Brain pericyte (primary cell): ENCODE measurements at regions not wholly inside any gene's neighbourhood (a gene's known extent, or its start where the extent isn't known, plus 50 kb on each side); places are given as distances from the start of the nearest gene placed in this dataset.

ENCODE experiments used
- DNase-seq: peaks from one replicate; pipeline ENCODE4 v3.0.0-alpha.2; 2012; ENCODE audit warnings: low read depth, low spot score

DNA sequence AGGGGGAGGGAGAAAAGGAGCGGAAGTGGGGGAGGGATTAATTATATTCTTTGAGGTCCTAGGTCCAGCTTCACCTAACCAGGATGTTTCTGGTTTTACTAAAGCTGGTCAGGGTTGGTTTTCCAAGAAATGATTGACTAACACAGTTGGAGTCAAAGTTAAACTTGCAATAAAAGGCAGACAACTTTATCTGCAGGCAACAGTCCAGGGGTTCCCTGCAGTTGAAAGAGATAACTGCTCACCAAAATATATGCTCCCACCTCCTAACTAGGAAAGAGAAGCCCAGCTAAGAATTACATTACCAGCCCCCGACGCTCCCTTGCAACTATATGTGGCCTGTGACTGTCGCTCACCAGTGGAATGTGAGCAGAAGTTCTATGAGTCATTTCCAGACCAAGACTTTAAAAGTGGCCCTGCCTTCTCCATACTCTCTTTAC lies 140.0 kb upstream of the PKDCC start:
- no peak for DNase-seq

DNA sequence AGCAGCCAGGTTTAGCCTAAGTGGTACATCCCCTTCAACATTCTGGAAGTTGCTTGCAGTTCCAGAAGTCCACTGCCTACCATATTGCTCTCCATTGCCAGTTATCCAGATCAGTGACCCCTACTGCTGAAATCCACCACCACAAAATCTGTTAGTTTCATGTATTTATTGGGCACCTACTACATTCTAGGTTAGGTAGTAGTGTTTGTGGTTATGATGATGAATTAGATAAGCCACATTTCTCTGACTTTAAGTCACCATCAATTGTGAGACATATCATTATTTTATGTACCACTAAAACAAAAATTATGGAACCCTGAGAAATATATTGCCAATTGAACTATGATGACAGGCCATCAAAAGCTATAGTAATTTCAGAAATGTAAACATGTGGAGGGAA lies 139.5 kb upstream of the PKDCC start:
- no peak for DNase-seq

DNA sequence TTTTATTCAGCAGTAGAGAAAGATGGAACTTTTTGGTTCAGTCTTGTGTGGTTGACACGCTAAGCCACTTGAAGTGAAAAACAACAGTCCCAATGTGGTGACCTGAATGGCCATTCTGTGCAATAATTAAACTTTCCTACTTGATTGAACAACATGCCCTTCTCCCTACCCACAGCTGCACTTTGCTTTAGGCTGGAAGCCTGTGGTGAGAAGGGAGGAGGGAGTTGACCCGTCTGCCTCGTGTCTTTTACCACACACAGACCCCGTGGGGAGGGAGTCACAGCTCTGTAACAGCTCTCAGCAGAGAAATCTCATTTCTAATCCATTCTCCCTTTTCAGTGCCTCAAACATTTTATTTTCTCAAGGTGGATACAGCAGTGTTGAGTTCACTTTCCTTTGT lies 138.2 kb upstream of the PKDCC start:
- DNase-seq = no peak

DNA sequence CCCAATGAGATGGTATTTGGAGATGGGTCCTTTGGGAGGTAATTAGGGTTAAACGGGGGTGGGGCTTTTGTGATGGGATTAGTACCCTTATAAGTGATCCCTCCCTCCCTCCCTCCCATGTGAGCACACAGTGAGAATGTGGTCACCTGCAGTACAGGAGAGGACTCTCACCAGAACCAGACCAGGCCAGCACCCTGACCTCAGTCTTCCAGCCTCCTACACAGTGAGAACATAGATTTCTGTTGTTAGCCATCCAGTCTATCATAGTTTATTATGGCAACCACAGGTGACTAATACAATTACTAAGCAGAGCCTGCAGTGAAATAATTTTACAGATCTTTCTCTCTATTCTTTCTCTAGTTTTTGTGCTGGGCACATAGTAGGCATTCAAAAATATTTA lies 137.7 kb upstream of the PKDCC start:
- no peak for DNase-seq

DNA sequence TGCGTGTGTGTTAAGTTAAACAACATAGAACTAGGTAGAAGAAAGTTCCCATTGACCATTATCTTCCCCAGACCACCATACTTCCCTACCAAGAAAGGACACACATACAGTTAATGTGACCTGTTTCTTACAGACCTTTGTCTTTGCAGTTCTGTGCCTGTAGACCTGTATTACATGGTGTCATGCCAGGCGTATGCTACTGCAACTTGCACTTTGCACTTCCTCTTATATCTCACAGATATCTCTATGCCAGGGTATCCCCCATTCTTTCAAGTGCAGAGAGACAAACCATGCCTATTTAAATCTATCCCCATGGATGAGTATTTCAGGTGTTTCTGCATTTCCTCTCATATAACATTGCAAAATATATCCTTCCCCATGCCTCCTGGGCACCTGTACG lies 136.8 kb upstream of the PKDCC start:
- DNase-seq = no peak

DNA sequence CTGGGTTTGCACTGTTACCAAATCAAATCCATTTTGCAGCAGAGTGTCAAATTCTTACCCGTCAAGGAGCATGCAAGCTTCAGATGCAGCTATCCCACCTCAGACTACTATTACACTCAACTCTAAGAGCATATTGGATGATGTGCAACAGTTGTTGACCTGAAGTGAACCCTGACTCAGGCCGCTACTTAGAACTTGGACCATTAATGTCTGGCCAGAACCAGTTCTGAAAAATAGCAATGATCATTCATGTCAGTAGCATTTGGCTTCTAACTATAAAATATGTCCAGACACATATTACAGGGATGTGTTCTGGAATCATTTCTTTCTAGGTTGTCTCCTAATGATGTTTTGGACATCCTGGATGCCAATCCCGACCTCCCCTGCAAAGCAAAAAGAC lies 135.5 kb upstream of the PKDCC start:
- DNase-seq = no peak

DNA sequence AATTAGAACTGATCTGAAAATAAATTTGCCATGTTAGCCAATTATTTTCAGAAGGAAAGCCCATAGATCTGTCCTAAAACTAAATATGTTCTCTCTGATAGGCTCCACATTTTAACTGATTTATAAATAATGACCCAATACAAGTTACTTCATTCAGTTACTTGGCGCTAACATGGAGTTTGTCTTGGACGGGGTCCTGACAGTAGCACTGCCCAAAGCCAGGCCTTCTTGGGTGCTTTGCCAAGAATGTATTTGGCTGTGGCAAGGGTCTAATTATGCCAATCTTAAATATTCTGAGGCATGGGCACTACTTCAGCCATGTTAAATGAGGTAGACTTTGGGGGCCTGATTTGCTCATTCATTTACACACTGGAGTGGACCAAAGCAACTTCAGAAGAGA lies 135.0 kb upstream of the PKDCC start:
- DNase-seq = no peak

DNA sequence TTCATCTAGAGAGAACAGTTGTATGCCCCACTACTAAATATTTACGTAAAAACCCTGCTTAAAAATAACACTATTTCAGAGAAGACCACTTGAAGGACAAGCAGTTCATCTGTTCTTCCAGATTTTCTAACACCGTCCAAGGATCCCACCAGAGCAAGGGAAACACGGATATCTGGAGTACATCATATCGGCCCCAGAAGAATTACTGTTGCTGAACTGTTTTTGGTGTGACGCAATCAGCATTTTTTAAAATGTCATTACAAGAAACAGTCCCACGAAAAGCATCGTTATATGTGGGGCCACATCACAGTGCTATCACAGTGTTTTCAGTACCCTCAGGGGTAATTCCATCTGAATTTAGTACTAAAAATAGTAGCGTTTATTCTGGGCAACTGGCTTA lies 134.5 kb upstream of the PKDCC start:
- no peak for DNase-seq

DNA sequence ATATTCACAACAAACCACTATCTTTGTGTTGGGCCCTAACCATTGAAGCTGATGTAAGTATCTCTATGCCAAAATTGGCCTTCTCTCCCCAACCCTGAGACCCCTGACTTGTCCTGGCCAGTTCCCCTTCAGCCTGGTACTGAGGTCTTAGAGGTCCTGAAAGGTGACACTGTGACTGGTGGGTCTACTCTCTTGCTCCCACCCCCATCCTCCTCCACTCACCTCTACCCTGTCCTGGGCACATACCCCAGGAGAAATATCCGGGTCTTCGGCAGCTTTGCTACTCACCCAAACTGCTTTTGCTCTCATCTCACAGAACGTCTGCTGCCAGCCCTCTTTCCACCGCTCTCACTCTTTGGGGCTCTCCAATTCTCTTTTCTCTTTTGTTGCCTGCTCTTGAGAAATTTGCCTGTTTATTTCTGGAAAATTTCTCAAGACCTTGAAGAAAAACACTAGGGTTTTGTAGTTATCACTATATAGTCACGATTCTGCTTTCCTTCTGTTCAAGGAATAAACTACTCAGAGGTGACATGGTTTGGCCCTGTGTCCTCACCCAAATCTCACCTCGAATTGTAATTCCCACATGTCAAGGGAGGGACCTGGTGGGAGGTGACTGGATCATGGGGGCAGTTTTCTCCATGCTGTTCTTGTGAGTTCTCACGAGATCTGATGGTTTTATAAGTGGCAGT lies 133.8 kb upstream of the PKDCC start:
- no peak for DNase-seq

DNA sequence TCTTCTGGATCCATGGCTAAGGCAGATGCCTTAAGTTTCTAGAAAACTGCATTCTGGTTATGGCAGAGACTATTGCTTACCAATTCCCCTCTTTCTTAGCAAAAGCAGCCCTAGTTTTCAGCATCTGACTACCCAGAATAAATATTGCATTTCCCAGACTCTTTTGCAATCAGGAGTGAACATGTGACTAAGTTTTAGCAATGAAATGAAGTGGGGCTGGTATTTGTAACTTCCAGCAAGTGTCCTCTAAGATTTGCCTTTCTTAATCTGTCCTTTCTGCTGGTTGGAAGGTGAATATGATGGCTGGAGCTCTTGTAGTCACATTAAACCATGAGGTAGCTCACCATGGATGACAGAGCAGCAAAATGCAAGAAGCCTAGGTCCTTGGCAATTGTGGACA lies 132.9 kb upstream of the PKDCC start:
- no peak for DNase-seq

DNA sequence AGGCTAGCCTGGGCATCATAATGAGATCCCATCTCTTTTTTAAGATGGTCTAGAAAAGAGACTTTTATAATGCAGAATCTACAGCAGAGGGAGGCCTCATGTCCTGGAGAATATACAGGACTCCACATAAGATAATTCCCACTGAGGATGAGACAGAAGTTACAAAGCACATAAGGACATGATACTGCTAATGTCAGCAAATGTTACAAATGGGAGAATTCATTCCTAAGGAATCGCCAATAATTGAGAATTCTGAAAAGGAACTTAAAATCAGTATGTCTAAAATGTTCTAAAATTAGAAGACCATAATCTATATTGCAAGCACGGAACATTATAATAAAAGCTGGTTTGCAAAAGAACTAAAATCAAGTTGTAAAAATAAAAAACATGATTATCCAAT lies 131.6 kb upstream of the PKDCC start:
- no peak for DNase-seq

DNA sequence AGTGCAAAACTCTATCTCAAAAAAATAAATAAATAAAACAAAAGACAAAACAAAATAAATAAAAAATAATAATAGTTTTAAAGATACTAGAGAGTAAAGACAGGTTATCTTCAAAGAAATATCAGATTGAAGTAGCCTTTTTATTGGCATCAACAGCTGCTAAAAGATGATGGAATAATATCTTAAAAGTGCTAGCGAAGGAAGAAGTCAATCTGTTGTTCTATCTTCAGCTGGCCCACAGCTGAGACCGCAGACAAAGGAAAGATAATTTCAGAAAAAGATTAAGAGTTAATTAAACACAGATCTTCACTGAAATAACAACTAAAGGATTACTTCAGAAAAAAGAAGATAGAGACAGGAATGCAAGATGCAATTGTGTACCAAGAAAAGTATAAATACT lies 130.2 kb upstream of the PKDCC start:
- DNase-seq = no peak

DNA sequence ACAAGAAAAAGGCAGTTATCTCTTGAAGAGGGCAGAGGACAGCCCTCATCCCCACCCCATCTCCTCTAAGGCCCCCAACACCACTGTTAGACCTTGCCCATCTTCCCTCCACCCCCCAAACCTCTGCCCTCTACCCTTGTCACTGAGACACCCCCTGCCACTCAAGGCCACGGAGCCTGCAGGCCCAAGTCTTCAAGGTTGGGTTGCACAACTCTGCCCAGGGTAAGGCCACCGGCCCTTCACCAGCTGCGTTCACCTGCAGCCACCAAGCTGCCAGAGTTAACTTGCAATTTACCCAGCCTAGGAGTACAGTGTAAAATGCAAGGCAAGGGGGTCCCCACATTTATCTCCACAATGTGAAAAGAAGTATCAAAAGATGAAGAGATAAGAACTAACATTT lies 128.7 kb upstream of the PKDCC start:
- DNase-seq = no peak

DNA sequence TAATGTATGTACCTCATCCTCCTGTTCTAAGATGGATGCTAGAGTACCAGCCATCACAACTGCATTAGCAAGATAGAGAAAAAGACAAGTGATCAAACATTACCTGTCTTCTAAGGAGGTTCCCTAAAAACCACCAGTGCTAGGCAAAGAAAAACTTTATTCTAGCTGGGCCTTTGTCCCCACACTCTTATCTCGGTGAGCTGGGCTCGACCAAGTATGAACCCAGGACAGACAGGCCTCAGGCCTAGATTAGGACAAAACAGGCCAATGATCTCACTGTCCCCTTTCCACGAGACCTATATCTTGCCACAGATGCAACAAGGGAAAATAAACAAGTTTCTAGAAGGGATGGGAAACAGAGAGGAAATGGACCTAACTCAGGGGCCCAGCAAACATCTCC lies 127.6 kb upstream of the PKDCC start:
- no peak for DNase-seq

DNA sequence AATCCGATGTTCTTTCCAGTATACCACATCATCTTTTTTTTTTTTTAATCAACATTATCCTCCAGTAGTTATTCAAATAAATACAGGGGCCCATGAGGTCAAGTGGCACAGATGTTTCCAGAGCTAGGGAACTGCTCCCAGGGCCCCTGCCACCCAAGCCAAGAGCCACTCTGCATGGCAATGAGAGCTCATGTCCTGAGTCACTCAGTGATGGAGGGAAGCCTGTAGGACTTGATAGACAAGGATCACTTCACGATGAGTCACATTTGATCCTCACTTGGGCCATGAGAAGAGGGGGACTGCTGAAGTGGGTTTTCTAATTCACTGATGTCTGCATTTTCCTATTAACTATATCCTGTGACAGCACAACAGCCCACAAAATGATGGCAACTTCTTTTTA lies 127.0 kb upstream of the PKDCC start:
- no peak for DNase-seq

DNA sequence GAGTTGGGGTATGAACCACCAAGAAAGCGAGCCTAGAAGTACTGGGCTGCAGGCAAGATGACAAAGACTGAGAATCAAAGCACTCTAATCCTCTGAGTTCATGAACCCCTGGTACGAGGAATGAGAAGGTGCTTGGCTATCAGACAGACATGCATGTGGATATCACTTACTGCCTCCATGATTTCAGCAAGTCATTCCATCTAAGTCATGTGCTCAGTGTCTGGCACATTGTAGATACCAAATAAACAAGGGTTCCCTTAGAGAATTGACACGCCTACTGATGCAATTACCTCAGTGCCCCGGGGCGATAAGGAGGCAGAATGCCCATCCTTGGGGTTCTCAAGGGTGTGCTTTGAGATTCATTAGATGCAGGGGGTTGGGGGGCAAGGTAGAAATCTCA lies 125.6 kb upstream of the PKDCC start:
- no peak for DNase-seq

DNA sequence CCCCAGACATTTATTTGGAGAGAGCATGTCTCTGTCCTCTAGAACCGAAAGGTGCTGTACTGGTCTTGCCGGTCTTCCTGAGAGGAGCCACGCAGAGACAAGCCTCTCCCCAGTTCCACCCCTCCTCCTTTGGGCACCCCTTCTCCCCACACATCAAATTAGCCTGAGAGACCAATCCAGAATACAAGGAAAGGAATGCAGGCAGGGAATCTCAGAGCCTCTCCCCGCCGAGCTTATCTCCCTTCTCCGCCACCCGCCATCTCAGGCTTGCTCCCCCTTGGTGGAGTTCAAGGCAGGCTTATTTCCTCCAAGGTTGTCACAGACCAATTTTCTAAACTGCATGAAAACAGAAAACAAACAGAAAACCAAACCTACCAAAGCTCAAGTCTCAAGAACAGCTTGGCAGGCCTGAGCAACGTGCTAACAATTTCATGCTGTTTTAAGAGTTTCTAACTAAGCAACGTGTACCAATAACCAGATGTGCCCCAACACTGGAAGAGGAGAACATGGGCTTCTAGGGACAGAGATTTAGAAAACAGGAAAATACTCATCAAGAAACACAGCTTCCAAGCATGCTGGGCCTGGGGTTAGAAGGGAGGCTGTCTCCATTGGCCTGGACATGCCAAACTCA lies 124.5 kb upstream of the PKDCC start:
- no peak for DNase-seq

DNA sequence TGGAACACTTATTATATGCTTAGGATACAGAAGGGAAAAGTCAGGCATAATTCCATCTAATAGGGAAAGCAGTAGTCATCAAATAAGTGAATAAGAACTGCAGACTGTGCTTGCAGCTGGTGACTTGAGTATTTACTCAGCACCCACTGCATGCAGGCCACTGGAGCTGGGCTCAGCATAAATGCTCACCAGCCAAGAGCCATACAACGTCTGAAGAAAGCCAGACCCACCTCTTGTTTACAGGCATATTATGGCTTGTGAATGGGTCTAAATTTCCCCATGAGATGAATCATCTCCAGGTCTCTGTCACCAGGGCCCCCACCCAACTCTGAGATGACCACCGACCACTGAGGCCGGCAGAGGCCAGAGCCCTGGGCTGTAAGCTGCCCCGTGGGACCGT lies 123.8 kb upstream of the PKDCC start:
- DNase-seq = no peak

DNA sequence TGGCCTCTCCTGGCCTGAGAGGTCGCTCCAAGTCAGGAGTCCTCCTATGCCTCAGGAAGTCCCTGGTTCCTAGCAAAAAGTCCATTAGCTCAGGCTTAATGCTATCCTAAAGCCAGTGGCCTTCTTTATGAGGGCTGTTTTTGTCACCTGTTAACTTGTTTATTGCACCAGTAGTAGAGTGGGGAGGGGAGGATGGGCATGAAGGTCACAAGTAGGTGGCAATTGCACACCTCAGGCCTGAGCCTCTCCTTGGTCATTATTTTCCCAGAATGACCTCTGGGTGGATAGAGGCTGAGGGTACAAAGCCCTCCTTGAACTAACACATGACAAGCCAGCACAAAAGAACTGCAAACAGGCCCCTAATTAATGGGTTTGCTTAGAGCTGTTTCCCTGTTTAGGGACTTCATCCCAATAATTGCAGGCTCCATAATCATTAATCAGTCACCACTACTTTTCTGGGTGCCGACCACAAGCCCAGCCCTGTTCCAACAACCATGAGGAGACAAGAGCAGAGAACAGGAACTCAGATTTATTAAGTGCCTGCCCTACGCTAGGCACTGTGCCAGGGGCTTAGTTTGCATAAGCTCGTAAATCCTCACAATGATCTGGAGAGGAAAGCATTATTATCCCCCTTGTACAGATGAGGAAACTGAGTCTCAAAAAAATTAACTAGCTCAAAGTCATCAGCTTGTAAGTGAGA lies 123.0 kb upstream of the PKDCC start:
- DNase-seq = no peak

DNA sequence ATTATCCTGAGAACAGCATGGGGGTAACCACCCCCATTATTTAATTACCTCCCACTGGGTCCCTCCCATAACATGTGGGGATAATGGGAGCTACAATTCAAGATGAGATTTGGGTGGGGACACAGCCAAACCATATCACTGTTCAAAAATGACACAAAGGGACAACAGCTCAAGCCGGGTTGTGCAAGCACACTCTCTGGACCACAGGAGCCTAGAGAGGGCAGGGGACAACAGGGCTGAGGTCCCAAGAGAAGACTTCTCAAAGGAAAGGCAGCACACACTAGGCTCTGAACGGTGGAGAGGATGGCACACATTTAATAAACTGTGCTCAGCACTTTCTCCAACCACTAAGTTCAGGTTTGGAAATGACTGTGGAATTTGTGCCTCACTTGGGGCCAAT lies 122.1 kb upstream of the PKDCC start:
- DNase-seq = no peak

DNA sequence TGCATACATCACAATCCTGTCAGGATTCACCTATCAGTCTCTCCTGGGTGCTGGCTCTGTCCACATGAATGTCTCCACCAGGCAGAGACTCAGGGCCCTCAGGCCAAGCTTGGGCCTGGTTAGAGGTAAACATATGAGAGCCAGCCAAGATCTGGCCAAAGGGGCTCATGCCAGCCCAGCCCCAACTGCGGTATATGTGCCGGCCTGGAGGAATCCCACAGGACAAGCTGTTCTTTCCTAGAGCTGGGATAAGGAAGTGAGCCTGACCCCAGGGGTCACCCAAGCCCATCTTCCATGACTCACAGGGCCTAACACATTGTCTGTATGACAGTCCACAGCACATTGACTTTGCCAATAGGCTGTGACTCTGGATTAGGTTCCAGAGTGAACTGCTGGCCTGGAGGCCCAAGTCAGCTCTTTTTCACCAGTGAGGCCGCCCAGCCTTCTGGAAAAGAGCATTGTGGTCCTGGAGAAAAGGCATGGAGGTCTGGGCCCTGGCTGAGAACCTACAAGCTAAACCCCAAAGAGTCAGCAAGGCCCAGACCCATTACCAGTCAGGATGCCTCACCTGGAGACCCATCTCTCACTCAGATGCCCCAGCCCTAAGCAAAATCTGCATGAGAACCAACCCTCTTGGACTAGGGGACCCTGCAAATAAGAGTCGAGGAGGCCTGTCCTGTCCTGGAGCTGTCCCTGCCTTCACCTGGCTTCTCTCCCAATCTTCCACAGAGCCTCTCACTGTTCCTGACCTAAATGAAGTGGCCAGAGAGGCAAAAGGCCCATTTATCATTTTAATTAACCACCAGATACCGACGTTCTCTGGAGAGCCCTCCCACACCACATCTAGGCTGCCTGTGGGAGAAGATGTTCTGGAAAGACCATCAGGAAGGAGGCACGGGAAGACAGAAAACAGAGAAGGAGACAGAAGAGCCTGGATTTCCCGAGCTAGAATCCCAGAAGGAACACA lies 120.9 kb upstream of the PKDCC start:
- DNase-seq = no peak
